ENCODE measurements at regions not wholly inside any gene's neighbourhood (a gene's known extent, or its start where the extent isn't known, plus 50 kb on each side); places are given as distances from the start of the nearest gene placed in this dataset.

- no peaks in the 10 kb centered on the region for H3K36me3 ChIP-seq (ENCODE audit: control insufficient read depth in 2 of 2, extremely low read depth in 1 of 2, insufficient read depth in 2 of 2, low read length in 2 of 2)
- H3K9me1 ChIP-seq (ENCODE audit: control insufficient read depth, extremely low read depth, insufficient read depth, low read length): no peaks in the 10 kb centered on the region
- dilution Hi-C loops (cut with MboI; ENCODE audit: extremely low pct_ligation_motif_present, low sequenced_read_pairs): no loop called here
- H4K20me1 ChIP-seq (ENCODE audit: control insufficient read depth, extremely low read depth, insufficient read depth, low read length): no peaks in the 10 kb centered on the region
- no peak overlapping the region for H3K27ac ChIP-seq (ENCODE audit: control insufficient read depth, insufficient read depth, low read length)
- H3K9me3 ChIP-seq (ENCODE audit: control insufficient read depth, low read depth, low read length): no peaks in the 10 kb centered on the region
- H3K27me3 ChIP-seq (ENCODE audit: control insufficient read depth, extremely low read depth, insufficient read depth, low read length): no peaks in the 10 kb centered on the region
- no peak for FAIRE-seq
- H3K4me2 ChIP-seq (ENCODE audit: control insufficient read depth, extremely low read depth, insufficient read depth, low read depth, low read length): no peak overlapping the region
- H3K9ac ChIP-seq (ENCODE audit: control insufficient read depth, extremely low read depth, insufficient read depth, low read length): no peak overlapping the region
- no peak for DNase-seq (ENCODE audit: low read depth, low spot score)
- H3K79me2 ChIP-seq (ENCODE audit: control insufficient read depth, insufficient read depth, low read length): no peaks in the 10 kb centered on the region
- no peak for TF ChIP-seq CTCF (optimal IDR thresholded peaks at IDR 0.05 in 1 of 3, IDR thresholded peaks at IDR 0.05 in 1 of 3, conservative IDR thresholded peaks at IDR 0.05 in 1 of 3; ENCODE audit: extremely low read depth in 1 of 3, insufficient read depth in 2 of 3, low read length in 3 of 3)
- H2AFZ ChIP-seq (ENCODE audit: control insufficient read depth, low read length): no peak overlapping the region
- H3K4me1 ChIP-seq (ENCODE audit: control insufficient read depth, extremely low read depth, insufficient read depth, low read length): peaks cover 4% of the 10 kb centered on the region
- no peak overlapping the region for H3K4me3 ChIP-seq (ENCODE audit: control insufficient read depth in 2 of 3, extremely low read depth in 1 of 3, insufficient read depth in 2 of 3, low read depth in 1 of 3, low read length in 3 of 3)
These were observed 203.2 kb downstream of the SEMA6A start for GRCh38 chr5:116371431-116371830.

- no peaks in the 10 kb centered on the region for H3K9me1 ChIP-seq (ENCODE audit: control insufficient read depth, extremely low read depth, insufficient read depth, low read length)
- H3K9me3 ChIP-seq (ENCODE audit: control insufficient read depth, low read depth, low read length): no peaks in the 10 kb centered on the region
- H4K20me1 ChIP-seq (ENCODE audit: control insufficient read depth, extremely low read depth, insufficient read depth, low read length): no peaks in the 10 kb centered on the region
- no peak for DNase-seq (ENCODE audit: low read depth, low spot score)
- no peak overlapping the region for H3K27ac ChIP-seq (ENCODE audit: control insufficient read depth, insufficient read depth, low read length)
- H3K4me1 ChIP-seq (ENCODE audit: control insufficient read depth, extremely low read depth, insufficient read depth, low read length): peaks cover 4% of the 10 kb centered on the region
- H3K9ac ChIP-seq (ENCODE audit: control insufficient read depth, extremely low read depth, insufficient read depth, low read length): no peak overlapping the region
- no peak overlapping the region for H3K4me2 ChIP-seq (ENCODE audit: control insufficient read depth, extremely low read depth, insufficient read depth, low read depth, low read length)
- no peak overlapping the region for H2AFZ ChIP-seq (ENCODE audit: control insufficient read depth, low read length)
- dilution Hi-C loops (cut with MboI; ENCODE audit: extremely low pct_ligation_motif_present, low sequenced_read_pairs): no loop called here
- TF ChIP-seq CTCF (optimal IDR thresholded peaks at IDR 0.05 in 1 of 3, IDR thresholded peaks at IDR 0.05 in 1 of 3, conservative IDR thresholded peaks at IDR 0.05 in 1 of 3; ENCODE audit: extremely low read depth in 1 of 3, insufficient read depth in 2 of 3, low read length in 3 of 3) (no peak), EZH2 (IDR thresholded peaks at IDR 0.05; ENCODE audit: low read length) (no peak)
- no peak for FAIRE-seq
- no peaks in the 10 kb centered on the region for H3K79me2 ChIP-seq (ENCODE audit: control insufficient read depth, insufficient read depth, low read length)
- no peaks in the 10 kb centered on the region for H3K36me3 ChIP-seq (ENCODE audit: control insufficient read depth in 2 of 2, extremely low read depth in 1 of 2, insufficient read depth in 2 of 2, low read length in 2 of 2)
- no peaks in the 10 kb centered on the region for H3K27me3 ChIP-seq (ENCODE audit: control insufficient read depth, extremely low read depth, insufficient read depth, low read length)
- H3K4me3 ChIP-seq (ENCODE audit: control insufficient read depth in 2 of 3, extremely low read depth in 1 of 3, insufficient read depth in 2 of 3, low read depth in 1 of 3, low read length in 3 of 3): no peak overlapping the region
These were observed 203.7 kb downstream of the SEMA6A start for GRCh38 chr5:116370886-116371285.

All from keratinocyte (primary cell).